ENCODE measurements at regions not wholly inside any gene's neighbourhood (a gene's known extent, or its start where the extent isn't known, plus 50 kb on each side); places are given as distances from the start of the nearest gene placed in this dataset.

DNA sequence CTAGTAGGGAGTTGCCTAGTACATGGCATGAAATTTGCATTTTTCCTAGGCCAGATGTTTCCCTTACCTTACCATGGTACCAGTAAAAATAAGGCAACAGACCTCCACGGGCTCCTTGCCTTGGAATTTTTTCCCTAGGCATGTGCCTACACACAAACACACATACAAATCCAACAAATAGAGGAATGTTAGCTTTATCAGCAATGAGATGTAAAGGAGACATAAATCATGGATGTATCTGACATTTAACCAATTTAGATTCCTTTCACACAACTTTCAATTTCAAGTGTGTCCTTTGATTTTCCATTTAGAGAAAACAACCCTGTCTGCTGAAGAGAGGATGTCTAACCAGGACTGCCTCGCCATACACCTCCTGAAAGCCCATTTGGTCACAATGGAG lies 209.7 kb upstream of the SP4 start:
- DNase-seq (ENCODE audit: extremely low read depth, low read depth) = no peak
- TF ChIP-seq, protein P1, sequence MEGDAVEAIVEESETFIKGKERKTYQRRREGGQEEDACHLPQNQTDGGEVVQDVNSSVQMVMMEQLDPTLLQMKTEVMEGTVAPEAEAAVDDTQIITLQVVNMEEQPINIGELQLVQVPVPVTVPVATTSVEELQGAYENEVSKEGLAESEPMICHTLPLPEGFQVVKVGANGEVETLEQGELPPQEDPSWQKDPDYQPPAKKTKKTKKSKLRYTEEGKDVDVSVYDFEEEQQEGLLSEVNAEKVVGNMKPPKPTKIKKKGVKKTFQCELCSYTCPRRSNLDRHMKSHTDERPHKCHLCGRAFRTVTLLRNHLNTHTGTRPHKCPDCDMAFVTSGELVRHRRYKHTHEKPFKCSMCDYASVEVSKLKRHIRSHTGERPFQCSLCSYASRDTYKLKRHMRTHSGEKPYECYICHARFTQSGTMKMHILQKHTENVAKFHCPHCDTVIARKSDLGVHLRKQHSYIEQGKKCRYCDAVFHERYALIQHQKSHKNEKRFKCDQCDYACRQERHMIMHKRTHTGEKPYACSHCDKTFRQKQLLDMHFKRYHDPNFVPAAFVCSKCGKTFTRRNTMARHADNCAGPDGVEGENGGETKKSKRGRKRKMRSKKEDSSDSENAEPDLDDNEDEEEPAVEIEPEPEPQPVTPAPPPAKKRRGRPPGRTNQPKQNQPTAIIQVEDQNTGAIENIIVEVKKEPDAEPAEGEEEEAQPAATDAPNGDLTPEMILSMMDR (IDR thresholded peaks at IDR 0.05; ENCODE audit: low read depth, low read length, missing control alignments) = no peak
- H3K4me3 ChIP-seq (replicated peaks; ENCODE audit: low read depth, low read length) = no peak overlapping the region

DNA sequence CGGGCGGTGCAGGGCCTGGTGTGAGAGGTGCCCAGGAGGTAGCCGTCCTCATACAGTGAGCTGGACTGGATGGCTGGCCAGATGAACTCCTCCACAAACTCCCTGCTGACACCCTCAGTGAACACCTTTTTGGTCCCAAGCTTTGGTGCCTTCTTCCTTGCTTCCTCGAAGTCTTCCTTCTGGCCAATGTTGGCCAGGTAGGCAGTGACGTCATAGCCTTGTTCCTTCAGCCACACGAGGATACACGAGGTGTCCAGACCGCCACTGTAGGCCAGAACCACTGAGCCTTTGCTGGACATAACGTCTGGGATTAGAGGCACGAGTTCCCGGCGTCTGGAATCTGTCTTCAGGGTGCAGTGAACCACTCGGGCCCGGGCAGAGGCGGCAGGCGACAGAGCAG lies 206.8 kb upstream of the SP4 start:
- no peak overlapping the region for H3K4me3 ChIP-seq (replicated peaks; ENCODE audit: low read depth, low read length)
- TF ChIP-seq, protein P1 (IDR thresholded peaks at IDR 0.05; ENCODE audit: low read depth, low read length, missing control alignments) = no peak
- DNase-seq (ENCODE audit: extremely low read depth, low read depth) = no peak

DNA sequence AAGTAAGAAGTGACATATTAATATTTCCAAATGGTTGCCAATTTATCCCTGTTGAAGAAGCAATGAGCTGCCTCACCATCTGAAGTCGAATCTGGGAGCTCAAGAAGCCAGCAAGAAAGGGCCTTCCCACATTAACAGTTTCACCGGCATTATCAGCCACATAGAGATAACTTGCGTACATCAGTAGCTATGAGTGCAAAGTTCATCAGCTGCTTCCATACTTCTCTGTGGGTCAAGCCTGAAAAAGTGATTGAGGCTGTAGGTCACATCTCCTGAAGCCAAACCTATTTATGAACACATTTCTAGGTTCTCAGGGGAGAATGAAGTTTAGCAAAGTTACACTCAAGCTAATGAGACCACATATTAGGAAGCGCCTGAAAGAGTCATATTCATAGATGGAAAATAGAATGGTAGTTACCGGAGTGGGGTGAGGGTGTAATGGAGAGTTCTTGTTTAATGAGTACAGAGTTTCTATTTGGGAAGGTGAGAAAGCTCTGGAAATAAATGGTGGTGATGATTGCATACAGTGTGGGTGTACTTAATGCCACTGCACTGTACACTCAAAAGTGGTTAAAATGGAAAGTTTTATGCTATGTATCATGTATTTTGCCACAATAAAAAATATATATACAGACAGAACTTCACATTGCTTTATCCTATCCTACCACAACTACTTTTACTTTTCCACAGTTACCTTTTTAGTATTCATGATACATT lies 189.3 kb upstream of the SP4 start:
- TF ChIP-seq, protein P1 (IDR thresholded peaks at IDR 0.05; ENCODE audit: low read depth, low read length, missing control alignments) = no peak
- no peak overlapping the region for H3K4me3 ChIP-seq (replicated peaks; ENCODE audit: low read depth, low read length)
- DNase-seq (ENCODE audit: extremely low read depth, low read depth) = no peak

DNA sequence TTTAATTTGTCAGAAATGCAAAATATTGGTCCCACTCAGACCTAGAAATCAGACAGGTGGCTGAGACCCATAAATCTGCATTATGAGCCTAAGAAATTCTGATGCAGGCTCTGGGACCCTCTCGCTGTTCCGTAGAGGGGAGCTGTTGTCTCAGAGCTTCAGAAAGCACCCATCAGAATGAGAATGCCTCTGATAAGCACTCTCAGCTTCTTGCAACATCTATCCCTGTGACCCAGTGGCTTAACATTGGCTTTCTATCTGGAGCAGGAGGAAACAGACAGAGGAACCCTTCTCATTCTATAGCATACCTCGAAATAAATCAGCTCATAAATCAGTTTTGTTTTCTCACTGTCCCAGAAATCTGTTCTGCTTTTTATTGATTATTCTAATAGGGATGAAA lies 184.6 kb upstream of the SP4 start:
- TF ChIP-seq, protein P1 (IDR thresholded peaks at IDR 0.05; ENCODE audit: low read depth, low read length, missing control alignments) = no peak
- no peak for DNase-seq (ENCODE audit: extremely low read depth, low read depth)
- no peak overlapping the region for H3K4me3 ChIP-seq (replicated peaks; ENCODE audit: low read depth, low read length)

DNA sequence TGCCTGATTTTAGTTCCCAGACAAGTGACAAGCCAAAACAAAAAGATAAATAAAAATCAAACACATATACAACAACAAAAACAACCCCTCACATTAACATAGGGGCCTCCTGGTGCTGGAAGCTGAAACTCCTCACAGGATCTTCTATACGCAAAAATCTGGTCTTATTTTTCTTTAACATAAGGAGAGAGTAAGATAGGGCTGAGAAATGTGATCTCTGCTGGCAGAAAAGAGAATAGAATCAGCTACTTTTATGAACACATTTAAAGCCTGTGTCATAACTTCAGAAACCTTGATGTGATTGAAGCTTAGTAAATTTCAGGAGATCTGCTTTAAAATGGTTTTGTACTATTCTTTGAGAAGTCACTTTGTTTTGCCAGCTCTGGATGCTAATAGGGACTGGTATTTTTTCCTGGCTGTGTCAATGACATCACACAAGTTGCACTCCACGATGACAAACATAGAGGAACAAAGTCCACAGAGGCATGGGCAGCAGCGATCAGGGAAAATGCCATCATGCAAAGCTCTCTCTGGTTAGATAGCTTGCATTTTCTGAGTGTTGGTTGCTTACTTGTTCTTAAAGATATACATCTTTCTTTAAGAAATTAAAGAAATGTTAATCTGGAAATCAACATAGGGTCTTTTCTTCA lies 176.6 kb upstream of the SP4 start:
- DNase-seq (ENCODE audit: extremely low read depth, low read depth) = no peak
- TF ChIP-seq, protein P1 (IDR thresholded peaks at IDR 0.05; ENCODE audit: low read depth, low read length, missing control alignments) = no peak
- H3K4me3 ChIP-seq (replicated peaks; ENCODE audit: low read depth, low read length) = no peak overlapping the region

DNA sequence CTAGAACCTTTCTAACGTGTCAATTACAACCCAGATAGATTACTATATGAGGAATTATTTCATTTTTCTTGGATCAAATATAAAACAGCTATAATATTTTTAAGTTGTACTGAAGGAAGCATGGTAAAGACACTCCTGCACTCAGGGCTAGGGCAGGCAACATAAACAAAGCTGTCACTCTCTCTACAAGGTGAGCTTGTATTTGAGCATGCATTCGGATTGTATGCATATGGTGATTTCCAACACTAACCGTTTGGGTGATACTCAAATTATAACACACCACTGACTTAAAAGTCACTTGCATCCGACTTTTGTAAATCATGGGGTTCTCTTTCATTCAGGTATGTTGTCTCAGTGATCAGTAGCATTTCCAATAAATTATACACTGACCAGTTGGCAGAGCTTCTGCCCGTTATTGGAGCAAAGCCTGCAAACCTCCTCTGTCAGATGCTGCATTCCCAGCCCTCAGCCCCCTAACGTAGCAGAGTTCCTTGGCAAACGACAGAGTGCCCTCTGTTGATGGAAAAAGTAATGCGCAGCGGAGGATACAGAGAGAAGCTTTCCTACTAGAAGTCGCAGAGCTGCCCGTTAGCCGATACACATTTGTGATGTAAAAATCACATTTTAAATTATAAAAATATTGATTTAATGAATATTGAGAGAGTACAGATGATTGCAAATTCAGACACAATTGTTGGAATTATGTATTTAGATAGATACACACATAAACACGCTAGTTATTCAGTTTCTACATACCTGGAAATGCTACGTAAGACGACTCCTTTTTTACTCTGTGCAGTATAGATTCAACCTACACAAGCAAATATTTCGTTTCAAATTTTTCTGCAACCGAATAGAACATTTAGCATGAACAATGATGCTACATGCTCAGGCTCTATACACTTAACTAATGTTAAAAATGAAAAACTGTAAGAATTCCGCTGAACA lies 173.9 kb upstream of the SP4 start:
- no peak overlapping the region for H3K4me3 ChIP-seq (replicated peaks; ENCODE audit: low read depth, low read length)
- DNase-seq (ENCODE audit: extremely low read depth, low read depth) = peak; percentile 3
- TF ChIP-seq, protein P1 (IDR thresholded peaks at IDR 0.05; ENCODE audit: low read depth, low read length, missing control alignments) = peak; percentile 54

All from HFF-Myc (cell line).